HG02852 (cell line): ENCODE measurements at regions not wholly inside any gene's neighbourhood (a gene's known extent, or its start where the extent isn't known, plus 50 kb on each side); places are given as distances from the start of the nearest gene placed in this dataset.
"Not testable (repeated sequence)": the region's sequence is repeated elsewhere in the genome, so short reads cannot be mapped to it uniquely, and the experiment has no call there.

Experiments
- ATAC-seq: cut with Tn5 transposase; IDR thresholded peaks from one replicate; pipeline ENCODE4 v1.9.1; 2021; ENCODE audit warnings: mild to moderate bottlenecking, moderate library complexity; ENCODE audit not compliant: unreplicated experiment

DNA sequence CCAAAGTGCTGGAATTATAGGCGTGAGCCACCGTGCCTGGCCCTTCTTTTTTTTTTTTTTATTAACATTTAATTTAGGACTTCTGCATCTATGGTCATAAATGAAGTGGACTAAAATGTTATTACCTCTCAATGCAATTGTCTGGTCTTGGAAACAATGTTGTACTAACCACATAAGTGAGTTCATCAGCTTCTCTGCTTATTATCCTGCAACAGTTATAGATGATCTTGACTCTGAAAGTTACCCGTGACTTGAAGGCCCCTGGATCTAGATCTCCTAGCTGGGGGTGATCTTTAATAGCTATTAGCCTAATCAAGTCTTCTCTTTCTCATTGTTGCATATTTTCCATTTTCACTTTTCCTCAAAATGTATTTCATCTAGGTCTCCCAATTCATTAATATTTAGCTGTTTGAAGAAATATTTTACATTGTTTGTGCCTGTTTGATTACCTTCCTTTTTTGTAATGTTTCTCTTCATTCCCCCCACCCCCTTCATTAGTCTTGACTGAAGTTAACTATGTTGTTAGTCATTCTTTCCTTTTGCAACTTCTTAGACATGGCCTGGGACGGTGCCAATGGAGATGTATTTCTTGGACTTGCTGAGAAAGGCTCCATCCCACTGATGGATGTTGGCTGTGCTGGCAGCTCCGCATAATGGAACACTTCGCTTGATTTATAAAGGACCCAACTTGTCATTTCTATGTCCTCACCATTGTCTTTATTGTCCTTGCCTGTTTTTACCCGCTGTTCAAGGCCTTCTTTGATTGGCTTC is 141.6 kb upstream of the RIOK3 start:
- no peak for ATAC-seq

- no peak for ATAC-seq
These were observed 139.7 kb upstream of the RIOK3 start for GRCh38 chr18:23313379-23313778.

DNA sequence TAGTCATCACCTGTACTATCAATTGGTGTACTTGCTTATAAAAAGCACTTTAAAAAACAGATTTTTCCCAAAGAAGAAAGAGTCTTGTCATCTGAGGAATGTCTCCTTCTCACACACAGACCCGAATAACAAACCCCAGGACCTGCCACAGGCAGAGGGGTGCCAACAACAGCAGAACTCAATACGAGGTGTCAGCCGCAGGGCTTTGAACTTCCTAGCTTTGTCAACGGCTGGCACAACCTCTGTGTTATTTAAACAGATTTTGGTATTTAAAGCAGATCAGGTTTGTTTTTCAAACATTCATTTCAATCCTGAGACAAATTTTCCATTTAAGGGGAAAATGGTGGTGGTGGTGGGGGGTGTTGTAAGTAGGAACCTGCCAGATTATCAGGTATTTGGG is 138.4 kb upstream of the RIOK3 start:
- no peak for ATAC-seq

DNA sequence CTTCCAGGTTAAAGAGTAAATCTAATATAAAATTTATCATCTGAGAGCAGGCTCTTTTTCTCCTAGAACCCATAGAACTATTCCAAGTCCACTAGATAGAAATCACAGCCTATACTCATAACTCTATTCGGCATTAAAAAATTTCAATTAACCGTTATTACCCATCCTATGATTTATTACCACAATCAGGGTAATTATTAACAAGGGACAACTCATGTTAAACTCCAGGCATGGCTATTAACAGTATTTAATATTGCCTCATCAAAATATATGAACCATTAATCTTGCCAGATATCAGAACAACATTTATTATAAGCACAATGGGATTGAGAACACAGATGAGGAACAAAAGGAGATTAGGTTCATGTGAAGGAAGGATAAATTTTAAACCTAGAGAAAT is 136.8 kb upstream of the RIOK3 start:
- no peak for ATAC-seq

DNA sequence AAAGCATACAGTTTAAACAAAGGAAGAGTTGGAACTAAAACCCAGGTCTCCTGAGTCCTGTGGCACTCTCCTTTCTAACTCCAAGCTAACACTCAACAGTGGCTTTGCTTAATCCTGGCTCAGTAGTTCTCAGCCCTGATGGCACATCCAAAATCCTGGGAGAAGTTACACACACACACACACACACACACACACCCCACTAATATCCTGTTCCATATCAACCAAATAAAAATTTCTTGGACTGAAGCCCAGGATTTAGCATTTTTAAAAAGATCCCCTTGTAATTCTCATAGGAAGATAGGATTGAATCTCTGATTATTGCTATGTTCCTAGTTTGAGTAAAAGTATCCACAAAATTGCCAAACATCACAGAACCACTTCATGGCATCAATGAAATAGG is 136.1 kb upstream of the RIOK3 start:
- no peak for ATAC-seq

DNA sequence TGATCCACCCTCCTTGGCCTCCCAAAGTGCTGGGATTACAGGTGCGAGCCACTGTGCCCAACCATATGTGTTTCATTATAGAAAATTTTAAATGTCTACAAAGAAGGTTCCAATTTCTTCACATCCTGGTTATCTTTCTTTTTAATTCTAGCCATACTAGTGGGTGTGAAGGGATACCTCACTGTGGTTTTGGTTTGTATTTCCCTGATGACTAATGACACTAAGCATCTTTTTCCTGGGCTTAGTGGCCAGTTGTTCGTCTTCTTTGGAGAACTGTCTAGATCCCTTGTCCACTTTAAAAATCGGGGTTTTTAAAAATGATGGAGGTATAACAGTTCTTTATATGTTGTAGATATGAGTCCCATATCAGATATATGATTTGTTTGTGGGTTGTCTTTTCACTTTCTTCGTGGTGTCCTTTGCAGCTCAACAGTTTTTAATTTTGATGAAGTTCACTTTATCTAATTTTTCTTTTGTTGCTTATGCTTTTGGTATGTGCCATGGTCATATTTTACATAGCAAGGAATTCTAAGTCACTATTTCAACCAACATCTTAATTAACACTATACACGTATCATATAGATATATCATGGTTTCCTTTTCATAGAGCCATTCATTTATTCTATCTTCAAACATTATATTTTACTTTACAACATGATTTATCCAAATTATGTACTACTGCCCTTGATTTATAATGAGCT is 135.0 kb upstream of the RIOK3 start:
- no peak for ATAC-seq

DNA sequence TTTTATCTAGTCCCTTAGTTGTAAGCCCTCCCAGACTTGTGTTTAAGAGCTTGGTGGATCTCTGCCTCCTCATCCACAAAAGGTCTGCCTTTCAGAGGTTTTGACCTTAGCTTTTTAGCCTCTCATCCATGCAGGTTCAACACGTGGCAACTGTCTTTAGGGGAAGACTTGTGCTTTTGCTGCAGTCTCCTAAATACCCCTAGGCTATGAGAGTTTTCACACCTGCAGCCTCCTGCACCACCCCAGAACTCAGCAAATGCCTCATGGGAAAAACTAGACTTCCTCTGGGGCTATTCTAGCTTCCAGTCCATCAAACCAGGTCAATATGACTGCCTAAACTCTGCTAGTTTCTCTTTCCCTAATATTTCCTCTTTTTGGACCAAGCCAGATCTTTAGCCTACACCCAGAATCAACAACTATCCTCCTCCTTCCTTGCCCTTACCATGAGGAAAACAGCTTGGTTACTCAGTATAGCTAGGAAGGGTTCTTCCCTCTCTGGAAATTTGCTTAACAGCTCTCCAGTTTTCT is 132.3 kb upstream of the RIOK3 start:
- no peak for ATAC-seq

- ATAC-seq = no peak
These were observed 131.1 kb upstream of the RIOK3 start for GRCh38 chr18:23321996-23322395.

DNA sequence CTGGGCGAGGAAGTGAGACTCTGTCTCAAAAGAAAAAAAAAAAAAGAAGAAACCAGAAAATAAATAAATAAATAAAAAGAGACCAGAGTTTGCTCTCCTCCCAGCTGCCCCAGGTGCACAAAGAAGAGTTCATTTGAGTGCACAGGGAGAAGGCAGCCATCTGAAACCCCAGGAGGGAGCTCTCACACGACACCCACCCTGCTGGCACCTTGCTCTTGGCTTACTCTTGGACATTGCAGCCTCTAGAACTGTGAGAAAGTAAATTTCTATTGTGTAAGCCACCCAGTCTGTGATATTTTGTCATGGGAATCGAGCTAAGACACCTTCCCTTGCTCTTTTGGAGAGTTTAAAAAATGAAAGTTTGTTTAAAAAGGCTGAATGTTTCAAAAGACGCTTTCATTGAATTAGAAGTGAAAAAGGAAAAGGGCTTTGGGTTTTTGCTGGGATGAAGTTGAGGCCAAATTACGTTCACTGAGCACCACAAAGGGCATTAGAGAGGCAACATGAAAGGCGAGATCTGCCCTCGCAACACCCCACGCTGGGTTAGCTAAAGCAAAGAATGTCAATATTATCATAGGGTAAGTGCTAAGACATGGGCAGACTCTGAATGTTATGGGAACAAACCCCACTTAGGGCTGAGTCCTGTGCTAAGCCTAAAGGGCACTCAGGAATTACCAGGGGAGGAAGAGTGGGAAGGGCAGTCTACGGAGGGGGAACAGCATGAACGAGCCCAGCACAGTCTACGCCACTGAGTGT is 128.9 kb upstream of the RIOK3 start:
- no peak for ATAC-seq

DNA sequence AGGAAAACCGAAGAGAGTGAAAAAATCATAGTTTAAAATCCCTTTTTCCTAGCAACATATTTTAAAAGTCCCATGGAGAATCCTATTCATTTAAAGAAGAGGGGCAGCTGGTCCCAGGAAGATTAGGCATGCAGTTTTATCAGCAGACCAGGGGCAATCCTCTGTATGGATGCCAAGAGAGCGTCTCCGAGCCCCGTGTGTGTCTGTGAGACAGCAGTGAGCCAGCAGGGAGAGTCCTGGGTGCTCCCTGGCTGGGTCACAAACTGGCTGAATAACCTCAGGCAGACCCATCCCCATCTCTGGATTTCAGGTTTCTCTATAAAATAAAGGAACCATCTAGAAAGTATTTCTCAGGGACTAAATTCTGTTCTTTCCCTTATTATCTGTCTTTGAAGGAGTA is 128.2 kb upstream of the RIOK3 start:
- no peak for ATAC-seq

GRCh38 chr18:23329671-23330070 is 123.4 kb upstream of the RIOK3 start:
- not testable (repeated sequence) for ATAC-seq

- peak; percentile 67 for ATAC-seq
These were observed 122.7 kb upstream of the RIOK3 start for GRCh38 chr18:23330423-23330822.

GRCh38 chr18:23331091-23331920 is 121.8 kb upstream of the RIOK3 start:
- no peak for ATAC-seq

DNA sequence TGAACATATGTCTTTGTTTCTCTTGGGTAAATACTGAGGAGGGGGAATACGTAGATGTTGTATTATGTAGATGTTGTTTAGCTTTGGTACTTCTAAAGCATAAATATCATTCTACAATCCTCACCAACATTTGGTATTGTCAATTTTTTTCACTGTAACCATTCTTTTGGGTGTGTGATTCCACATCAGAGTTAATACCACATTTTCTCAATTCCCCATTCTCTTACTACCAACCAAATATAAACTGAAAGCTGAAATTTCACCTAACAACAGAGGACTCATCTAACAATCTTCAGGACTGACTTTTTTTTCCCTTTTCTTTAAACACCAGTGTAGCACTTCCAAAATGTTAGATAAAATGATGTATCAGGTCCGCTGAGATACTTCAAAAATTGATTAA is 120.7 kb upstream of the RIOK3 start:
- ATAC-seq = no peak

DNA sequence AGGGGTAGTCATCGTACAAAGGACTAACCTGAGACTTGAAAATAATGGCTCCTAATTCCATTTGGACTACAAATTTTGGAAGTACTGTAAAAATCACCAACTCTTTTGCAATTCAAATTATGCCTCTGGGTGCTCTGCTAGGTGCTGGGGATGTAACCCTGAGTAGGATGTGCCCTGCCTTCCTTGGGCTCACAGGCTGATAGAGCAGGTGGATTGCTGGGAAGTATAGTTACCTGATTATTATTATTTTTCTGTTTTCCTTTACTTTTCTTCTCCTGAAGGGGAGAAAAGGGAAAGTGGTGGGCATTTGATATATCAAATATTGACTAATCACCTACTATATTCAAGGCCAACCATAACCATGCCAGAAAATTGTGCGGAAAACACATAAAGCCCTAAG is 119.3 kb upstream of the RIOK3 start:
- no peak for ATAC-seq

- no peak for ATAC-seq
These were observed 118.5 kb upstream of the RIOK3 start for GRCh38 chr18:23334569-23334968.

- no peak for ATAC-seq
These were observed 117.0 kb upstream of the RIOK3 start for GRCh38 chr18:23336101-23336500.

DNA sequence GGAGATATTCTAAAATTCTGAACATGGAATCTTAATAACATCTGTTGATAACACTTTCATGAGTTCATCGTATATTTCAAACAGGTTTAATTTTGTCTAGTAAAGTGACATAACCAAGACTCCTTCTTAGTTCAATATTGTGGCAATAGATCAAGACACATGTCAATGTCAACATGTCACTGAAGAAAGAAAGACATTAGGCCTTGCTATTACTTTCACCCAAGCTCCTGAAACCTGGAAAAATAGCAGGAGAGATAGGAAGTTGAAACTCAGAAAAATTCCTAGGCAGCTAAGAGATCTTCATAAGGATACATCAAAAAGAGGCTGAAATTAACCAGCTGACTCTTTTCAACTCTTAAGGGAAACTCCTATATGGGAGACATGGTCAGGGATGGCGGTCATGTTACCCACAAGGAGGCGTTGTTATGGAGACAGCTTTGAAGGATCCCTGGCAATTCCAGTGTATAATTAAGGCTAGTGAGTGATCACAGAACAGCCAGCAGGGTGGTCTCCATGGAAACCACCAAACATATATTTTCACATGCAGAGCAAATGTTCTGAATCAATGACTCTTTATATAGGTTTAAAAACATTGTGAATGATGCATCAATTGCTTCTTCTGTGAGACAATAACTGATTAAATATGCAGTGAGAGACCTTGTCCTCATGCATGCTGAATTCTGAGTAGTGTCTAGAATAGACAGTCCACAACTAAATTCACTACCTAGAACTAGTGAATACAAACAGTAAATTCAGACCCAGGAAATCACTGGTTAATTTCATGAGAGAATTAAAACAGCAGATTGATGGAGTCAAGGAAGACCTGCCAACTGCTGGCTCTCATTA is 115.3 kb upstream of the RIOK3 start:
- ATAC-seq = no peak

- ATAC-seq = no peak
These were observed 112.4 kb upstream of the RIOK3 start for GRCh38 chr18:23340661-23341060.

DNA sequence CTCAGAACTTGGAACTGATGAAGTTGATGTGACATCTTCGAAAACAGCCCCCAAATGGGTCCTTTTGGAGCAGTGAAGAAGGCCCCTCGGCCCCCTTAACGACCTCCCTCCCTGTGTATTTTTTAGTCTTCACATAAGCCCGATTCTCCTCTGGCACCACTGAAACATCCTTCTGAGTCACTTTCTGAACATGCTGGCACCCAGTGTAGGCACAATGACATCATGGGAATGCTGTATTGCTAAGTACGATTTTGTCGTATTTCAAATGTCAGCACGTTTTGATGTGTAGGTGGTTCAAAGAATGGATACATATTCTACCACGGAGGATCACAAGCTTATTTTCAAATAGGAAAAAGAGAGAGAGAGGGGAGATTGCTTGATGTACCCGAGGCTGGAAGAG is 111.7 kb upstream of the RIOK3 start:
- ATAC-seq = no peak
